OCI-LY1 (cell line): ENCODE measurements at regions not wholly inside any gene's neighbourhood (a gene's known extent, or its start where the extent isn't known, plus 50 kb on each side); places are given as distances from the start of the nearest gene placed in this dataset.

ENCODE experiments used
- H2AFZ ChIP-seq: fragments of 200-600 bp; sonication (generic), shearing (Covaris generic); 2 replicates; pipeline ENCODE4 v1.6.0; 2014; ENCODE audit warnings: antibody characterized with exemption, mild to moderate bottlenecking, low read length
- H3F3A ChIP-seq: fragments of 200-600 bp; sonication (generic), shearing (Covaris generic); 2 replicates; pipeline ENCODE4 v1.6.0; 2014; ENCODE audit warnings: mild to moderate bottlenecking, antibody characterized with exemption, low read length, moderate library complexity; ENCODE audit not compliant: insufficient read depth
- H3K27ac ChIP-seq: fragments of 200-600 bp; sonication (generic); 2 replicates; pipeline ENCODE4 v1.5.1; 2014; ENCODE audit warnings: low read length, mixed run types, mild to moderate bottlenecking, low read depth; ENCODE audit not compliant: poor library complexity, severe bottlenecking
- H3K27me3 ChIP-seq: fragments of 200-600 bp; sonication (generic); 2 replicates; pipeline ENCODE4 v1.6.0; 2014; ENCODE audit warnings: antibody characterized with exemption, mild to moderate bottlenecking, low read length, moderate library complexity; ENCODE audit not compliant: insufficient read depth
- H3K36me3 ChIP-seq: fragments of 200-600 bp; sonication (generic); 2 replicates; pipeline ENCODE4 v1.6.1; 2014; ENCODE audit warnings: mild to moderate bottlenecking, antibody characterized with exemption, low read length, moderate library complexity, mixed read lengths; ENCODE audit not compliant: insufficient read depth
- H3K4me1 ChIP-seq: fragments of 200-600 bp; sonication (generic); 2 replicates; pipeline ENCODE4 v1.5.1; 2014; ENCODE audit warnings: mild to moderate bottlenecking, low read length, moderate library complexity; ENCODE audit not compliant: insufficient read depth, severe bottlenecking
- H3K4me2 ChIP-seq: fragments of 200-600 bp; sonication (generic), shearing (Covaris generic); 2 replicates; pipeline ENCODE4 v1.6.1; 2014; ENCODE audit warnings: low read length
- H3K4me3 ChIP-seq: fragments of 200-600 bp; sonication (generic); 2 replicates; pipeline ENCODE4 v1.5.1; 2014; ENCODE audit warnings: low read length, low read depth, mild to moderate bottlenecking, mixed read lengths; ENCODE audit not compliant: poor library complexity, severe bottlenecking
- H3K79me2 ChIP-seq: fragments of 200-600 bp; shearing (Covaris generic); 2 replicates; pipeline ENCODE4 v1.6.1; 2016; ENCODE audit warnings: mixed run types, low read length, mixed read lengths; ENCODE audit not compliant: insufficient read depth
- H3K9ac ChIP-seq: fragments of 200-600 bp; sonication (generic), shearing (Covaris generic); 2 replicates; pipeline ENCODE4 v1.6.1; 2014; ENCODE audit warnings: mild to moderate bottlenecking, low read length, mixed read lengths
- H3K9me2 ChIP-seq: fragments of 200-600 bp; sonication (generic), shearing (Covaris generic); 2 replicates; pipeline ENCODE4 v1.6.1; 2014; ENCODE audit warnings: low read depth, mild to moderate bottlenecking, low read length, mixed read lengths
- H3K9me3 ChIP-seq: fragments of 200-600 bp; shearing (Covaris generic); 2 replicates; pipeline ENCODE4 v1.6.1; 2014; ENCODE audit warnings: low read length, mixed read lengths
- H4K20me1 ChIP-seq: fragments of 200-600 bp; sonication (generic), shearing (Covaris generic); 2 replicates; pipeline ENCODE4 v1.6.0; 2016; ENCODE audit warnings: mild to moderate bottlenecking, low read length; ENCODE audit not compliant: insufficient read depth
- CTCF ChIP-seq: fragments of 200-600 bp; sonication (generic), shearing (Covaris generic); IDR thresholded peaks from 2 replicates; pipeline ENCODE4 v1.5.1; 2017; ENCODE audit warnings: mild to moderate bottlenecking, antibody characterized with exemption, low read length, moderate library complexity, mixed read lengths
- EZH2 ChIP-seq: fragments of 200-600 bp; sonication (generic), shearing (Covaris generic); IDR thresholded peaks from 2 replicates; pipeline ENCODE4 v1.8.0; 2017; ENCODE audit warnings: borderline replicate concordance, mixed run types, mild to moderate bottlenecking, antibody characterized with exemption, low read length, moderate library complexity, mixed read lengths

GRCh38 chr14:97379091-97379531 is 581.9 kb downstream of the VRK1 start:
- Histone ChIP-seq H3K4me1 (no peaks in the 10 kb centered on the region), H4K20me1 (no peaks in the 10 kb centered on the region), H3K79me2 (no peaks in the 10 kb centered on the region), H3F3A (no peaks in the 10 kb centered on the region), H3K36me3 (no peaks in the 10 kb centered on the region), H3K4me2 (no peak overlapping the region), H3K9ac (no peak overlapping the region), H2AFZ (no peak overlapping the region), H3K9me2 (no peaks in the 10 kb centered on the region), H3K27me3 (no peaks in the 10 kb centered on the region), H3K9me3 (no peaks in the 10 kb centered on the region), H3K4me3 (no peak overlapping the region), H3K27ac (no peak overlapping the region)
- no peak for TF ChIP-seq CTCF

GRCh38 chr14:97380539-97380941 is 583.4 kb downstream of the VRK1 start:
- Histone ChIP-seq H3K27me3 (no peaks in the 10 kb centered on the region), H3K79me2 (no peaks in the 10 kb centered on the region), H3F3A (no peaks in the 10 kb centered on the region), H3K27ac (no peak overlapping the region), H3K4me1 (no peaks in the 10 kb centered on the region), H3K9me2 (no peaks in the 10 kb centered on the region), H3K36me3 (no peaks in the 10 kb centered on the region), H3K9ac (no peak overlapping the region), H3K4me3 (no peak overlapping the region), H3K4me2 (no peak overlapping the region), H4K20me1 (no peaks in the 10 kb centered on the region), H3K9me3 (no peaks in the 10 kb centered on the region), H2AFZ (no peak overlapping the region)
- TF ChIP-seq CTCF (no peak), EZH2 (no peak)

- H3K9ac ChIP-seq, result no peak overlapping the region
- no peaks in the 10 kb centered on the region for H3F3A ChIP-seq
- no peaks in the 10 kb centered on the region for H3K36me3 ChIP-seq
- no peak overlapping the region for H3K27ac ChIP-seq
- H3K9me2 ChIP-seq, result no peaks in the 10 kb centered on the region
- no peaks in the 10 kb centered on the region for H3K9me3 ChIP-seq
- H3K27me3 ChIP-seq, result no peaks in the 10 kb centered on the region
- no peaks in the 10 kb centered on the region for H4K20me1 ChIP-seq
- no peak overlapping the region for H3K4me2 ChIP-seq
- no peak overlapping the region for H3K4me3 ChIP-seq
- H3K4me1 ChIP-seq, result no peaks in the 10 kb centered on the region
- H3K79me2 ChIP-seq, result no peaks in the 10 kb centered on the region
- H2AFZ ChIP-seq, result no peak overlapping the region
- TF ChIP-seq CTCF (no peak), EZH2 (no peak)
Measured at GRCh38 chr14:97381309-97381708, 584.1 kb downstream of the VRK1 start.
